Ascending aorta (tissue), 2 donors: ENCODE measurements at regions not wholly inside any gene's neighbourhood (a gene's known extent, or its start where the extent isn't known, plus 50 kb on each side); places are given as distances from the start of the nearest gene placed in this dataset.
A peak's percentile ranks its signal among the peaks of the same experiment; 100 is the strongest.

Experiments
- DNase-seq, 2 donors: peaks; one replicate each; pipeline ENCODE4 v3.0.0-alpha.2; 2019; ENCODE audit warnings: low spot score in 2 of 2
- H3K27ac ChIP-seq, 2 donors: fragments of 200-600 bp; sonication (generic); one replicate each; pipeline ENCODE4 v1.5.1; 2016 to 2017; ENCODE audit warnings: mild to moderate bottlenecking in 1 of 2
- H3K27me3 ChIP-seq: fragments of 200-600 bp; sonication (generic); one replicate; pipeline ENCODE4 v1.5.1; 2017
- H3K36me3 ChIP-seq, 2 donors: fragments of 200-600 bp; sonication (generic); one replicate each; pipeline ENCODE4 v1.5.1; 2016
- H3K4me1 ChIP-seq, 2 donors: fragments of 200-600 bp; sonication (generic); one replicate each; pipeline ENCODE4 v1.5.1; 2016 to 2017; ENCODE audit warnings: mild to moderate bottlenecking in 1 of 2
- H3K4me3 ChIP-seq, 2 donors: fragments of 200-600 bp; sonication (generic); one replicate each; pipeline ENCODE4 v1.5.1; 2016 to 2017; ENCODE audit warnings: mild to moderate bottlenecking in 1 of 2
- H3K9me3 ChIP-seq, 2 donors: fragments of 200-600 bp; sonication (generic); one replicate each; pipeline ENCODE4 v1.5.1; 2016
- intact Hi-C: fragments of 100-400 bp; cut with DNase I; formaldehyde crosslinking; loops from one replicate; pipeline ENCODE4 v1.15.1; 2023
- TF ChIP-seq, protein P1 (sequence below), 3 experiments: fragments of 200-600 bp in 2 of 3; fragments of 450-650 bp in 1 of 3; sonication (generic) in 2 of 3; IDR thresholded peaks; one replicate each; pipeline ENCODE4 v1.5.1; 2016 to 2019; ENCODE audit warnings: antibody characterized with exemption in 3 of 3, mild to moderate bottlenecking in 1 of 3, moderate library complexity in 1 of 3

GRCh38 chr14:30002859-30003258 is 75.2 kb upstream of the PRKD1 start:
- no peak overlapping the region for H3K27ac ChIP-seq
- no peaks in the 10 kb centered on the region for H3K4me1 ChIP-seq
- TF ChIP-seq, protein P1, sequence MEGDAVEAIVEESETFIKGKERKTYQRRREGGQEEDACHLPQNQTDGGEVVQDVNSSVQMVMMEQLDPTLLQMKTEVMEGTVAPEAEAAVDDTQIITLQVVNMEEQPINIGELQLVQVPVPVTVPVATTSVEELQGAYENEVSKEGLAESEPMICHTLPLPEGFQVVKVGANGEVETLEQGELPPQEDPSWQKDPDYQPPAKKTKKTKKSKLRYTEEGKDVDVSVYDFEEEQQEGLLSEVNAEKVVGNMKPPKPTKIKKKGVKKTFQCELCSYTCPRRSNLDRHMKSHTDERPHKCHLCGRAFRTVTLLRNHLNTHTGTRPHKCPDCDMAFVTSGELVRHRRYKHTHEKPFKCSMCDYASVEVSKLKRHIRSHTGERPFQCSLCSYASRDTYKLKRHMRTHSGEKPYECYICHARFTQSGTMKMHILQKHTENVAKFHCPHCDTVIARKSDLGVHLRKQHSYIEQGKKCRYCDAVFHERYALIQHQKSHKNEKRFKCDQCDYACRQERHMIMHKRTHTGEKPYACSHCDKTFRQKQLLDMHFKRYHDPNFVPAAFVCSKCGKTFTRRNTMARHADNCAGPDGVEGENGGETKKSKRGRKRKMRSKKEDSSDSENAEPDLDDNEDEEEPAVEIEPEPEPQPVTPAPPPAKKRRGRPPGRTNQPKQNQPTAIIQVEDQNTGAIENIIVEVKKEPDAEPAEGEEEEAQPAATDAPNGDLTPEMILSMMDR (IDR thresholded peaks at IDR 0.05) = no peak
- intact Hi-C loops = no loop called here
- H3K9me3 ChIP-seq = no peaks in the 10 kb centered on the region
- no peak overlapping the region for H3K4me3 ChIP-seq
- no peaks in the 10 kb centered on the region for H3K36me3 ChIP-seq
- H3K27me3 ChIP-seq = no peaks in the 10 kb centered on the region
- DNase-seq = no peak

DNA sequence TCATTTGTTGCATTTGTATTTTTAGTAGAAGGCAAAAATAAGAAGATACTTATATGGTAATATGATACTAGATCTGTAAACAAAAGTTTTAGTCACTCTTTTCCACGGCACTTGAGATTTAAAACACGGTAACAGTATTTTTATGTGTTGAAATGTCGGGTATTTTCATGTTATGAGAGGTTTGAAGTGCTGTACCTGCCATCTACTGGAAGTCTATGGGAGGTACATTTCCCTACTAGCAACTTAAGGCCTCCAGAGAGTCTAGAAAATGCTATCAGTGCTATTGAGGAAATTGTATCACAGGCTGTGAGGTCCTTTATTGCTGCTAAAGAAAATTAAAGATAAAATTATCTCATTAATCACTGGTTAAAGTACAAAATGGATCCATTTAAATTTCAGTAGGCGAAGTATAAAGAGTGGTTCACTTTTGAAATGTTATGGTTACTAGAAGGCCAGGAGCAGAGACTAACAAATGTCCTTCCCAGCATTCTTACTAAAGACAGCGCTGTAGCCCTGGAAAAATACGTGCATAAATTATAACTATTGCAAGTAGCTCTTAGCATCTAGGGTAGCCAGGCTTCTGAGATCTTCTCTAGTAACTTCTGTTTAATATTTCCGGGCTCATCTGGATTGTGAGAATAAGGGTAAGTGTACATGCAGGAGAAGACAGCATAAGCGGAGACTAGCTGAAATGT is 77.6 kb upstream of the PRKD1 start:
- no peaks in the 10 kb centered on the region for H3K9me3 ChIP-seq
- no peak overlapping the region for H3K27ac ChIP-seq
- no peaks in the 10 kb centered on the region for H3K4me1 ChIP-seq
- TF ChIP-seq, protein P1 (IDR thresholded peaks at IDR 0.05) = peak; percentile 48 to 83 (median 64)
- H3K4me3 ChIP-seq = peak overlapping the region in 1 of 2 donors; percentile 21
- H3K27me3 ChIP-seq = no peaks in the 10 kb centered on the region
- H3K36me3 ChIP-seq = no peaks in the 10 kb centered on the region
- no peak for DNase-seq
- intact Hi-C loops = loop anchor here (1.0 to 5.0 kb wide), 4 partner anchors 78 to 456 kb away; partner anchors contain the start of gene PRKD1

DNA sequence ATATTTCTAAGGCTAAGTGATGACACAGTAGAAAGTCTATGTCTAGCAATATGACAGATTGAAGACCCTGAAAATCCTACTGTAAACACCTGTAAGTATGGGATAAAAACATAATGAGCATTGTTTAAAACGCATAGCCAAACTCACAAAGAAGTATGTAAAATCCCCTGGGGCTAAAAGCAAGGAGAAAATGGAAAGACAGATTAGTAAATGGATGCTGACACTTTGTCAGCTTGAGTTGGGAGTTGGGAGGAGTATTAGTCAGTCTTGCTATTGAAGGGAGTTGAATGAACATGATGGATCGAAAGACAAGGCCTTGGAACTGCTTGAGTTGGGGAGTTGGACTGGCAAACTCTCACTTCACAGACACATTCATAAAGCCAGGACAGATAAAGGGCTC is 79.0 kb upstream of the PRKD1 start:
- Histone ChIP-seq H3K27ac (no peak overlapping the region), H3K36me3 (no peaks in the 10 kb centered on the region), H3K9me3 (no peaks in the 10 kb centered on the region), H3K27me3 (no peaks in the 10 kb centered on the region), H3K4me1 (no peaks in the 10 kb centered on the region), H3K4me3 (no peak overlapping the region)
- no peak for DNase-seq
- TF ChIP-seq, protein P1 (IDR thresholded peaks at IDR 0.05) = no peak
- intact Hi-C loops = loop anchor here (5.0 kb wide), 2 partner anchors 79 to 294 kb away; partner anchors contain the start of gene PRKD1

- H3K27ac ChIP-seq = no peak overlapping the region
- DNase-seq = no peak
- intact Hi-C loops = no loop called here
- no peaks in the 10 kb centered on the region for H3K9me3 ChIP-seq
- no peaks in the 10 kb centered on the region for H3K4me1 ChIP-seq
- H3K27me3 ChIP-seq = no peaks in the 10 kb centered on the region
- no peaks in the 10 kb centered on the region for H3K36me3 ChIP-seq
- TF ChIP-seq, protein P1 (IDR thresholded peaks at IDR 0.05) = no peak
- no peak overlapping the region for H3K4me3 ChIP-seq
Measured at GRCh38 chr14:30015489-30015888, 87.8 kb upstream of the PRKD1 start.

- DNase-seq = no peak
- Histone ChIP-seq H3K4me3 (no peak overlapping the region), H3K27me3 (no peaks in the 10 kb centered on the region), H3K4me1 (no peaks in the 10 kb centered on the region), H3K27ac (no peak overlapping the region), H3K9me3 (no peaks in the 10 kb centered on the region), H3K36me3 (no peaks in the 10 kb centered on the region)
- TF ChIP-seq, protein P1 (IDR thresholded peaks at IDR 0.05) = no peak
- intact Hi-C loops = no loop called here
Measured at GRCh38 chr14:30016002-30016401, 88.4 kb upstream of the PRKD1 start.
